Upper lobe of left lung (tissue), 6 donors: ENCODE measurements at regions not wholly inside any gene's neighbourhood (a gene's known extent, or its start where the extent isn't known, plus 50 kb on each side); places are given as distances from the start of the nearest gene placed in this dataset.
A peak's percentile ranks its signal among the peaks of the same experiment; 100 is the strongest.

ENCODE experiments used
- ATAC-seq, 2 donors: fragments of 200-7000 bp; cut with Tn5 transposase; one replicate each; pipeline ENCODE4 v1.9.1; 2022; ENCODE audit warnings: mild to moderate bottlenecking in 2 of 2, moderate library complexity in 2 of 2; ENCODE audit not compliant: low FRiP score in 2 of 2
- DNase-seq, 2 donors: peaks; one replicate each; pipeline ENCODE4 v3.0.0-alpha.2; 2019 to 2020
- H3K27ac ChIP-seq, 4 donors: fragments of 200-600 bp; sonication (generic); one replicate each; pipeline ENCODE4 v1.5.1; 2016 to 2019
- H3K27me3 ChIP-seq, 4 donors: fragments of 200-600 bp; sonication (generic); one replicate each; pipeline ENCODE4 v1.5.1; 2017 to 2019
- H3K36me3 ChIP-seq, 4 donors: fragments of 200-600 bp; sonication (generic); one replicate each; pipeline ENCODE4 v1.5.1; 2016 to 2019
- H3K4me1 ChIP-seq, 4 donors: fragments of 200-600 bp; sonication (generic); one replicate each; pipeline ENCODE4 v1.5.1; 2018 to 2019
- H3K4me3 ChIP-seq, 4 donors: fragments of 200-600 bp; sonication (generic); one replicate each; pipeline ENCODE4 v1.5.1; 2017 to 2019; ENCODE audit warnings: mild to moderate bottlenecking in 2 of 4, moderate library complexity in 1 of 4
- H3K9me3 ChIP-seq, 4 donors: fragments of 200-600 bp; sonication (generic); one replicate each; pipeline ENCODE4 v1.5.1; 2018 to 2019
- CTCF ChIP-seq, 6 experiments: fragments of 450-650 bp in 4 of 6; fragments of 200-600 bp in 2 of 6; sonication (generic) in 2 of 6; IDR thresholded peaks; one replicate each; pipeline ENCODE4 v1.5.1; 2016 to 2019; ENCODE audit warnings: antibody characterized with exemption in 6 of 6
- EP300 ChIP-seq, 4 donors: sonication (generic); formaldehyde crosslinking; IDR thresholded peaks; one replicate each; pipeline ENCODE4 v1.5.1; 2017; ENCODE audit warnings: antibody characterized with exemption in 4 of 4, control low read depth in 2 of 4
- POLR2A ChIP-seq, 4 donors: fragments of 450-650 bp; IDR thresholded peaks; one replicate each; pipeline ENCODE4 v1.5.1; 2016 to 2017; ENCODE audit warnings: antibody characterized with exemption in 4 of 4, mild to moderate bottlenecking in 2 of 4
- POLR2AphosphoS5 ChIP-seq, 2 donors: sonication (generic); formaldehyde crosslinking; IDR thresholded peaks; one replicate each; pipeline ENCODE4 v1.5.1; 2017; ENCODE audit warnings: antibody characterized with exemption in 2 of 2
- WGBS, 2 donors: methylation state at CpG; one replicate each; pipeline ENCODE4 v1.1.5; 2017 to 2018; 5-methylcytosine and 5-hydroxymethylcytosine counted together
- donor health status: DM: no; HTN: no; CAD: no; lungs with moderate emphysema.
- donor health status: DM: no; HTN: yes; CAD: no; lungs with severe emphysema.

- Histone ChIP-seq H3K9me3 (no peaks in the 10 kb centered on the region), H3K36me3 (no peaks in the 10 kb centered on the region), H3K4me1 (no peaks in the 10 kb centered on the region), H3K27ac (no peak overlapping the region), H3K27me3 (no peaks in the 10 kb centered on the region), H3K4me3 (no peak overlapping the region)
- no peak for TF ChIP-seq POLR2A (IDR thresholded peaks at IDR 0.05)
- no peak for TF ChIP-seq EP300 (IDR thresholded peaks at IDR 0.05)
- TF ChIP-seq CTCF (IDR thresholded peaks at IDR 0.05), result no peak
- no peak for TF ChIP-seq POLR2AphosphoS5 (IDR thresholded peaks at IDR 0.05)
- WGBS, 2 donors, result 42 to 53% methylated on average over 7 of the region's 7 CpGs
- ATAC-seq (peak in 1 of 2 donors; percentile 43), DNase-seq (peak in 1 of 2 donors; percentile 12)
These were observed 646.4 kb upstream of the MGMT start for GRCh38 chr10:128820663-128821062.

GRCh38 chr10:128823201-128823600 lies 643.8 kb upstream of the MGMT start:
- TF ChIP-seq POLR2A (IDR thresholded peaks at IDR 0.05), result no peak
- TF ChIP-seq POLR2AphosphoS5 (IDR thresholded peaks at IDR 0.05), result no peak
- TF ChIP-seq CTCF (IDR thresholded peaks at IDR 0.05), result no peak
- no peak for TF ChIP-seq EP300 (IDR thresholded peaks at IDR 0.05)
- no peaks in the 10 kb centered on the region for H3K27me3 ChIP-seq
- DNase-seq (peak in 1 of 2 donors; percentile 29), ATAC-seq (no peak)
- H3K9me3 ChIP-seq, result no peaks in the 10 kb centered on the region
- no peak overlapping the region for H3K27ac ChIP-seq
- H3K4me1 ChIP-seq, result no peaks in the 10 kb centered on the region
- 91 to 96% methylated on average over 16 of the region's 16 CpGs for WGBS, 2 donors
- H3K4me3 ChIP-seq, result no peak overlapping the region
- H3K36me3 ChIP-seq, result no peaks in the 10 kb centered on the region

- ATAC-seq, result no peak
- Histone ChIP-seq H3K27me3 (no peaks in the 10 kb centered on the region), H3K4me3 (no peak overlapping the region), H3K27ac (no peak overlapping the region), H3K36me3 (no peaks in the 10 kb centered on the region), H3K4me1 (no peaks in the 10 kb centered on the region), H3K9me3 (no peaks in the 10 kb centered on the region)
- 70 to 75% methylated on average over 6 of the region's 6 CpGs for WGBS, 2 donors
- DNase-seq, result no peak
- TF ChIP-seq POLR2AphosphoS5 (IDR thresholded peaks at IDR 0.05), result no peak
- no peak for TF ChIP-seq EP300 (IDR thresholded peaks at IDR 0.05)
- no peak for TF ChIP-seq POLR2A (IDR thresholded peaks at IDR 0.05)
- no peak for TF ChIP-seq CTCF (IDR thresholded peaks at IDR 0.05)
These were observed 641.4 kb upstream of the MGMT start for GRCh38 chr10:128825626-128826025.

- WGBS, 2 donors, result 59 to 65% methylated on average over 5 of the region's 5 CpGs
- no peak for DNase-seq
- TF ChIP-seq EP300 (IDR thresholded peaks at IDR 0.05) (no peak), POLR2A (IDR thresholded peaks at IDR 0.05) (no peak), CTCF (IDR thresholded peaks at IDR 0.05) (no peak), POLR2AphosphoS5 (IDR thresholded peaks at IDR 0.05) (no peak)
- H3K9me3 ChIP-seq, result no peaks in the 10 kb centered on the region
- H3K4me3 ChIP-seq, result no peak overlapping the region
- ATAC-seq, result no peak
- H3K27me3 ChIP-seq, result no peaks in the 10 kb centered on the region
- H3K4me1 ChIP-seq, result no peaks in the 10 kb centered on the region
- H3K27ac ChIP-seq, result no peak overlapping the region
- H3K36me3 ChIP-seq, result no peaks in the 10 kb centered on the region
These were observed 633.4 kb upstream of the MGMT start for GRCh38 chr10:128833671-128834070.

GRCh38 chr10:128835361-128835760 lies 631.7 kb upstream of the MGMT start:
- H3K4me1 ChIP-seq, result no peaks in the 10 kb centered on the region
- TF ChIP-seq POLR2AphosphoS5 (IDR thresholded peaks at IDR 0.05) (no peak), POLR2A (IDR thresholded peaks at IDR 0.05) (no peak), EP300 (IDR thresholded peaks at IDR 0.05) (no peak), CTCF (IDR thresholded peaks at IDR 0.05) (no peak)
- no peak overlapping the region for H3K4me3 ChIP-seq
- H3K36me3 ChIP-seq, result no peaks in the 10 kb centered on the region
- ATAC-seq, result no peak
- H3K27ac ChIP-seq, result no peak overlapping the region
- DNase-seq, result no peak
- 86% methylated on average over 5 of the region's 5 CpGs; no CpG with 5 or more reads in 1 of the 2 donors for WGBS, 2 donors
- H3K9me3 ChIP-seq, result no peaks in the 10 kb centered on the region
- H3K27me3 ChIP-seq, result no peaks in the 10 kb centered on the region
